Large intestine (tissue), 3 donors: ENCODE measurements at regions not wholly inside any gene's neighbourhood (a gene's known extent, or its start where the extent isn't known, plus 50 kb on each side); places are given as distances from the start of the nearest gene placed in this dataset.
"Not testable (repeated sequence)": the region's sequence is repeated elsewhere in the genome, so short reads cannot be mapped to it uniquely, and the experiment has no call there.

Source experiments
- DNase-seq, 2 donors: peaks; one replicate each; pipeline versions ENCODE4 v3.0.0 to v3.0.0-alpha.2; 2013
- H3K27ac ChIP-seq: one replicate; pipeline ENCODE4 v1.5.1; 2013; ENCODE audit warnings: low read length
- H3K27me3 ChIP-seq: 2 replicates; pipeline ENCODE4 v1.6.1; 2013; ENCODE audit warnings: low read length; ENCODE audit not compliant: control insufficient read depth, insufficient read depth
- H3K36me3 ChIP-seq: 2 replicates; pipeline ENCODE4 v1.6.1; 2013; ENCODE audit warnings: low read length; ENCODE audit not compliant: control insufficient read depth, insufficient read depth
- H3K4me1 ChIP-seq: one replicate; pipeline ENCODE4 v1.6.1; 2013; ENCODE audit warnings: low read length; ENCODE audit not compliant: control insufficient read depth, insufficient read depth
- H3K4me3 ChIP-seq: one replicate; pipeline ENCODE4 v1.5.1; 2013; ENCODE audit warnings: low read length
- H3K9me3 ChIP-seq: one replicate; pipeline ENCODE4 v1.6.1; 2013; ENCODE audit warnings: mild to moderate bottlenecking, low read depth, low read length, moderate library complexity; ENCODE audit not compliant: control insufficient read depth
- WGBS: methylation state at CpG from one replicate; pipeline ENCODE4 v1.1.5; 2013; ENCODE audit warnings: low lambda C conversion rate; ENCODE audit not compliant: insufficient coverage; 5-methylcytosine and 5-hydroxymethylcytosine counted together

GRCh38 chr4:117014236-117014635 is 71.1 kb downstream of the TRAM1L1 start:
- no peak for DNase-seq
- WGBS, result 80% methylated on average over 2 of the region's 3 CpGs
- no peak overlapping the region for H3K27ac ChIP-seq
- H3K27me3 ChIP-seq, result no peaks in the 10 kb centered on the region
- no peaks in the 10 kb centered on the region for H3K4me1 ChIP-seq
- H3K36me3 ChIP-seq, result no peaks in the 10 kb centered on the region
- H3K9me3 ChIP-seq, result no peaks in the 10 kb centered on the region
- no peak overlapping the region for H3K4me3 ChIP-seq

GRCh38 chr4:117010671-117011070 is 74.7 kb downstream of the TRAM1L1 start:
- H3K4me1 ChIP-seq, result no peaks in the 10 kb centered on the region
- no peaks in the 10 kb centered on the region for H3K27me3 ChIP-seq
- no peak for DNase-seq
- no peaks in the 10 kb centered on the region for H3K36me3 ChIP-seq
- no CpG with 5 or more reads among the region's 1 CpG for WGBS
- H3K9me3 ChIP-seq, result no peaks in the 10 kb centered on the region
- no peak overlapping the region for H3K27ac ChIP-seq
- H3K4me3 ChIP-seq, result no peak overlapping the region

- no peaks in the 10 kb centered on the region for H3K9me3 ChIP-seq
- H3K27ac ChIP-seq, result no peak overlapping the region
- H3K4me1 ChIP-seq, result no peaks in the 10 kb centered on the region
- H3K36me3 ChIP-seq, result no peaks in the 10 kb centered on the region
- no peaks in the 10 kb centered on the region for H3K27me3 ChIP-seq
- no peak for DNase-seq
- H3K4me3 ChIP-seq, result no peak overlapping the region
- WGBS, result no CpG with 5 or more reads among the region's 8 CpGs
These were observed 84.3 kb downstream of the TRAM1L1 start for GRCh38 chr4:117001077-117001476.

GRCh38 chr4:116982656-116983055 is 102.7 kb downstream of the TRAM1L1 start:
- H3K36me3 ChIP-seq, result no peaks in the 10 kb centered on the region
- no peak overlapping the region for H3K4me3 ChIP-seq
- no peak overlapping the region for H3K27ac ChIP-seq
- H3K9me3 ChIP-seq, result no peaks in the 10 kb centered on the region
- DNase-seq, result peak in 1 of 2 donors; percentile 2
- no peaks in the 10 kb centered on the region for H3K4me1 ChIP-seq
- 86% methylated on average over 2 of the region's 5 CpGs for WGBS
- no peaks in the 10 kb centered on the region for H3K27me3 ChIP-seq

GRCh38 chr4:116980436-116980835 is 104.9 kb downstream of the TRAM1L1 start:
- WGBS, result 55% methylated on average over 5 of the region's 12 CpGs
- H3K4me1 ChIP-seq, H3K9me3 ChIP-seq, H3K4me3 ChIP-seq, H3K27me3 ChIP-seq, H3K27ac ChIP-seq, H3K36me3 ChIP-seq: not testable (repeated sequence)
- peak in 1 of 2 donors; percentile 9 for DNase-seq

GRCh38 chr4:116959045-116959444 is 126.3 kb downstream of the TRAM1L1 start:
- Histone ChIP-seq H3K27me3 (no peaks in the 10 kb centered on the region), H3K27ac (no peak overlapping the region), H3K36me3 (no peaks in the 10 kb centered on the region), H3K9me3 (no peaks in the 10 kb centered on the region), H3K4me1 (no peaks in the 10 kb centered on the region), H3K4me3 (no peak overlapping the region)
- no peak for DNase-seq

GRCh38 chr4:116953947-116954346 is 131.4 kb downstream of the TRAM1L1 start:
- Histone ChIP-seq H3K4me3 (no peak overlapping the region), H3K36me3 (no peaks in the 10 kb centered on the region), H3K27ac (no peak overlapping the region), H3K9me3 (no peaks in the 10 kb centered on the region), H3K4me1 (no peaks in the 10 kb centered on the region), H3K27me3 (no peaks in the 10 kb centered on the region)
- DNase-seq, result no peak
- 80% methylated on average over 1 of the region's 3 CpGs for WGBS

- 65% methylated on average over 4 of the region's 5 CpGs for WGBS
These were observed 132.7 kb downstream of the TRAM1L1 start for GRCh38 chr4:116952530-116953136.

GRCh38 chr4:116949856-116950255 is 135.5 kb downstream of the TRAM1L1 start:
- H3K4me1 ChIP-seq, result no peaks in the 10 kb centered on the region
- H3K4me3 ChIP-seq, result no peak overlapping the region
- H3K27me3 ChIP-seq, result no peaks in the 10 kb centered on the region
- WGBS, result 100% methylated on average over 1 of the region's 4 CpGs
- H3K9me3 ChIP-seq, result no peaks in the 10 kb centered on the region
- no peaks in the 10 kb centered on the region for H3K36me3 ChIP-seq
- no peak for DNase-seq
- no peak overlapping the region for H3K27ac ChIP-seq

More at GRCh38 chr4:116952530-116953136, 132.7 kb downstream of the TRAM1L1 start:
- H3K4me1 ChIP-seq, result no peaks in the 10 kb centered on the region
- H3K9me3 ChIP-seq, result no peaks in the 10 kb centered on the region
- no peaks in the 10 kb centered on the region for H3K36me3 ChIP-seq
- no peak overlapping the region for H3K4me3 ChIP-seq
- H3K27me3 ChIP-seq, result no peaks in the 10 kb centered on the region
- no peak overlapping the region for H3K27ac ChIP-seq
- no peak for DNase-seq

GRCh38 chr4:116942315-116942714 is 143.1 kb downstream of the TRAM1L1 start:
- 67% methylated on average over 1 of the region's 3 CpGs for WGBS
- H3K9me3 ChIP-seq, result no peaks in the 10 kb centered on the region

GRCh38 chr4:116930329-116930728 is 155.0 kb downstream of the TRAM1L1 start:
- Histone ChIP-seq H3K27me3 (peaks cover 14% of the 10 kb centered on the region), H3K4me1 (no peaks in the 10 kb centered on the region), H3K27ac (no peak overlapping the region), H3K4me3 (no peak overlapping the region), H3K36me3 (no peaks in the 10 kb centered on the region), H3K9me3 (no peaks in the 10 kb centered on the region)
- DNase-seq, result no peak
- 100% methylated on average over 1 of the region's 1 CpG for WGBS

More at GRCh38 chr4:116942315-116942714, 143.1 kb downstream of the TRAM1L1 start:
- no peak for DNase-seq
- no peak overlapping the region for H3K27ac ChIP-seq
- H3K27me3 ChIP-seq, result no peaks in the 10 kb centered on the region
- no peak overlapping the region for H3K4me3 ChIP-seq
- no peaks in the 10 kb centered on the region for H3K36me3 ChIP-seq
- H3K4me1 ChIP-seq, result no peaks in the 10 kb centered on the region
